T-cell (primary cell): ENCODE measurements at regions not wholly inside any gene's neighbourhood (a gene's known extent, or its start where the extent isn't known, plus 50 kb on each side); places are given as distances from the start of the nearest gene placed in this dataset.

ENCODE experiments used
- ATAC-seq, 4 experiments: fragments of 200-7000 bp in 3 of 4; fragments of 150-1000 bp in 1 of 4; cut with Tn5 transposase; replicated peaks in 1 of 4; 1 replicate in 3 of 4; 2 replicates in 1 of 4; pipeline ENCODE4 v1.10.0; 2021; ENCODE audit warnings: moderate library complexity in 3 of 4, mild to moderate bottlenecking in 2 of 4, moderate number of reproducible peaks in 1 of 4
- CTCF ChIA-PET, 2 donors: fragments of 300-600 bp; sonication (Branson Sonifier 250); formaldehyde crosslinking; loops; one replicate each; lab custom pipeline; 2022; ENCODE audit warnings: antibody characterized with exemption in 2 of 2; lab: Charles Lee
- POLR2A ChIA-PET, 2 donors: fragments of 300-600 bp; sonication (Branson Sonifier 250); formaldehyde crosslinking; loops; one replicate each; lab custom pipeline; 2022; ENCODE audit warnings: antibody characterized with exemption in 2 of 2; lab: Charles Lee
- DNase-seq, 35 experiments: peaks; one replicate each; pipeline versions ENCODE4 v3.0.0 to v3.0.0-alpha.2; 2013 to 2023
- H3K27ac ChIP-seq: one replicate; pipeline ENCODE4 v1.5.1; 2013; ENCODE audit warnings: low read length
- H3K27me3 ChIP-seq, 2 experiments: replicated peaks in 1 of 2; 1 replicate in 1 of 2; 2 replicates in 1 of 2; pipeline versions ENCODE4 v1.6.1 to v1.7.0; 2013; ENCODE audit warnings: low read length in 1 of 2, mixed read lengths in 1 of 2; ENCODE audit not compliant: control insufficient read depth in 2 of 2, insufficient read depth in 2 of 2; ENCODE audit errors: extremely low read depth in 1 of 2
- H3K36me3 ChIP-seq, 2 donors: 1 replicate in 1 of 2; 2 replicates in 1 of 2; pipeline versions ENCODE4 v1.6.1 to v1.7.0; 2013; ENCODE audit warnings: low read length in 1 of 2; ENCODE audit not compliant: control insufficient read depth in 2 of 2, insufficient read depth in 1 of 2; ENCODE audit errors: extremely low read depth in 1 of 2
- H3K4me1 ChIP-seq, 2 experiments: 1 replicate in 1 of 2; 2 replicates in 1 of 2; pipeline versions ENCODE4 v1.6.1 to v1.7.0; 2013; ENCODE audit warnings: low read length in 2 of 2, mixed read lengths in 1 of 2; ENCODE audit not compliant: insufficient read depth in 2 of 2, control insufficient read depth in 1 of 2; ENCODE audit errors: extremely low read depth in 1 of 2
- H3K4me3 ChIP-seq, 2 donors: 1 replicate in 1 of 2; 2 replicates in 1 of 2; pipeline versions ENCODE4 v1.5.1 to v1.7.0; 2013; ENCODE audit warnings: mild to moderate bottlenecking in 2 of 2, low read length in 1 of 2, moderate library complexity in 1 of 2; ENCODE audit not compliant: control insufficient read depth in 1 of 2; ENCODE audit errors: extremely low read depth in 1 of 2
- H3K9me3 ChIP-seq: 2 replicates; pipeline ENCODE4 v1.7.0; 2013
- H3K27ac Mint-ChIP-seq, 2 donors: one replicate each; pipeline ENCODE4 v1.8.0; 2020 to 2021; ENCODE audit warnings: mild to moderate bottlenecking in 2 of 2, mixed read lengths in 2 of 2
- H3K27me3 Mint-ChIP-seq, 2 donors: one replicate each; pipeline ENCODE4 v1.8.0; 2021 to 2022; ENCODE audit warnings: mixed read lengths in 2 of 2
- H3K36me3 Mint-ChIP-seq: one replicate; pipeline ENCODE4 v1.8.0; 2021; ENCODE audit warnings: mixed read lengths
- H3K4me1 Mint-ChIP-seq, 3 donors: one replicate each; pipeline ENCODE4 v1.8.0; 2020 to 2022; ENCODE audit warnings: mixed read lengths in 3 of 3, mild to moderate bottlenecking in 1 of 3
- H3K4me3 Mint-ChIP-seq, 3 donors: one replicate each; pipeline ENCODE4 v1.8.0; 2020 to 2022; ENCODE audit warnings: mild to moderate bottlenecking in 3 of 3, mixed read lengths in 3 of 3, moderate library complexity in 3 of 3
- H3K9me3 Mint-ChIP-seq, 3 donors: one replicate each; pipeline ENCODE4 v1.8.0; 2020 to 2022; ENCODE audit warnings: mixed read lengths in 3 of 3
- WGBS: methylation state at CpG from one replicate; pipeline ENCODE4 v1.1.5; 2013; ENCODE audit warnings: missing lambda C conversion rate; ENCODE audit not compliant: insufficient coverage; 5-methylcytosine and 5-hydroxymethylcytosine counted together

- H3K9me3 Mint-ChIP-seq, result peaks cover 0 to 4% (median 0%) of the 10 kb centered on the region in 3 donors
- ChIA-PET CTCF (no interaction called here), POLR2A (no interaction called here)
- DNase-seq, result no peak
- no CpG with 5 or more reads among the region's 4 CpGs for WGBS
- H3K4me3 Mint-ChIP-seq, result no peak overlapping the region
- no peaks in the 10 kb centered on the region for H3K36me3 ChIP-seq
- no peak overlapping the region for H3K4me3 ChIP-seq
- H3K27ac ChIP-seq, result no peak overlapping the region
- H3K27ac Mint-ChIP-seq, result no peak overlapping the region
- H3K27me3 ChIP-seq, result no peaks in the 10 kb centered on the region
- H3K27me3 Mint-ChIP-seq, result peaks cover 0 to 1% of the 10 kb centered on the region in 2 donors
- H3K36me3 Mint-ChIP-seq, result no peaks in the 10 kb centered on the region
- no peaks in the 10 kb centered on the region for H3K9me3 ChIP-seq
- no peak for ATAC-seq
- no peaks in the 10 kb centered on the region for H3K4me1 ChIP-seq
- H3K4me1 Mint-ChIP-seq, result no peaks in the 10 kb centered on the region
These were observed 400.1 kb upstream of the DDHD1 start for GRCh38 chr14:53553221-53553620.

GRCh38 chr14:53551862-53552261 is 398.7 kb upstream of the DDHD1 start:
- no peak for ATAC-seq

GRCh38 chr14:53550776-53551175 is 397.7 kb upstream of the DDHD1 start:
- Histone ChIP-seq H3K27me3 (no peaks in the 10 kb centered on the region), H3K4me1 (no peaks in the 10 kb centered on the region), H3K27ac (no peak overlapping the region), H3K4me3 (no peak overlapping the region), H3K36me3 (no peaks in the 10 kb centered on the region), H3K9me3 (no peaks in the 10 kb centered on the region)
- Mint-ChIP-seq H3K4me1 (no peaks in the 10 kb centered on the region), H3K36me3 (no peaks in the 10 kb centered on the region), H3K9me3 (peaks cover 0 to 4% (median 0%) of the 10 kb centered on the region in 3 donors), H3K4me3 (no peak overlapping the region), H3K27me3 (no peaks in the 10 kb centered on the region), H3K27ac (no peak overlapping the region)
- CTCF ChIA-PET, result no interaction called here
- 86% methylated on average over 1 of the region's 5 CpGs for WGBS
- POLR2A ChIA-PET, result no interaction called here
- ATAC-seq, result no peak
- no peak for DNase-seq

More at GRCh38 chr14:53551862-53552261, 398.7 kb upstream of the DDHD1 start:
- peaks cover 0 to 1% of the 10 kb centered on the region in 2 donors for H3K27me3 Mint-ChIP-seq
- ChIA-PET CTCF (no interaction called here), POLR2A (no interaction called here)
- H3K36me3 ChIP-seq, result no peaks in the 10 kb centered on the region
- H3K4me1 Mint-ChIP-seq, result no peaks in the 10 kb centered on the region
- H3K27ac ChIP-seq, result no peak overlapping the region
- no peak overlapping the region for H3K27ac Mint-ChIP-seq
- no peaks in the 10 kb centered on the region for H3K36me3 Mint-ChIP-seq
- no peaks in the 10 kb centered on the region for H3K9me3 ChIP-seq
- no peaks in the 10 kb centered on the region for H3K4me1 ChIP-seq
- H3K4me3 Mint-ChIP-seq, result no peak overlapping the region
- H3K4me3 ChIP-seq, result no peak overlapping the region
- H3K9me3 Mint-ChIP-seq, result peaks cover 0 to 4% (median 0%) of the 10 kb centered on the region in 3 donors
- DNase-seq, result no peak
- H3K27me3 ChIP-seq, result no peaks in the 10 kb centered on the region

- no peaks in the 10 kb centered on the region for H3K36me3 Mint-ChIP-seq
- H3K4me3 Mint-ChIP-seq, result no peak overlapping the region
- POLR2A ChIA-PET, result no interaction called here
These were observed 396.8 kb upstream of the DDHD1 start for GRCh38 chr14:53549956-53550355.

GRCh38 chr14:53547593-53547992 is 394.5 kb upstream of the DDHD1 start:
- 100% methylated on average over 1 of the region's 1 CpG for WGBS
- CTCF ChIA-PET, result no interaction called here

More at GRCh38 chr14:53549956-53550355, 396.8 kb upstream of the DDHD1 start:
- H3K9me3 ChIP-seq, result no peaks in the 10 kb centered on the region
- H3K27ac ChIP-seq, result no peak overlapping the region
- H3K4me3 ChIP-seq, result no peak overlapping the region
- H3K27me3 ChIP-seq, result no peaks in the 10 kb centered on the region
- WGBS, result 80% methylated on average over 1 of the region's 8 CpGs
- no peaks in the 10 kb centered on the region for H3K36me3 ChIP-seq
- H3K4me1 Mint-ChIP-seq, result no peaks in the 10 kb centered on the region
- peaks cover 0 to 4% (median 0%) of the 10 kb centered on the region in 3 donors for H3K9me3 Mint-ChIP-seq
- ATAC-seq (no peak), DNase-seq (no peak)
- no peaks in the 10 kb centered on the region for H3K4me1 ChIP-seq
- H3K27me3 Mint-ChIP-seq, result no peaks in the 10 kb centered on the region
- CTCF ChIA-PET, result no interaction called here
- no peak overlapping the region for H3K27ac Mint-ChIP-seq

GRCh38 chr14:53545217-53545616 is 392.1 kb upstream of the DDHD1 start:
- CTCF ChIA-PET, result no interaction called here
- Mint-ChIP-seq H3K4me3 (no peak overlapping the region), H3K27ac (no peak overlapping the region), H3K4me1 (no peaks in the 10 kb centered on the region), H3K36me3 (no peaks in the 10 kb centered on the region), H3K27me3 (no peaks in the 10 kb centered on the region), H3K9me3 (no peaks in the 10 kb centered on the region)
- POLR2A ChIA-PET, result no interaction called here
- no peaks in the 10 kb centered on the region for H3K27me3 ChIP-seq
- ATAC-seq (no peak), DNase-seq (no peak)
- H3K4me3 ChIP-seq, result no peak overlapping the region
- H3K27ac ChIP-seq, result no peak overlapping the region
- no peaks in the 10 kb centered on the region for H3K4me1 ChIP-seq
- no peaks in the 10 kb centered on the region for H3K36me3 ChIP-seq
- no peaks in the 10 kb centered on the region for H3K9me3 ChIP-seq

More at GRCh38 chr14:53547593-53547992, 394.5 kb upstream of the DDHD1 start:
- Histone ChIP-seq H3K4me3 (no peak overlapping the region), H3K4me1 (no peaks in the 10 kb centered on the region), H3K27me3 (no peaks in the 10 kb centered on the region), H3K27ac (no peak overlapping the region), H3K9me3 (no peaks in the 10 kb centered on the region), H3K36me3 (no peaks in the 10 kb centered on the region)
- Mint-ChIP-seq H3K27ac (no peak overlapping the region), H3K9me3 (peaks cover 0 to 4% (median 0%) of the 10 kb centered on the region in 3 donors), H3K4me1 (no peaks in the 10 kb centered on the region), H3K4me3 (no peak overlapping the region), H3K36me3 (no peaks in the 10 kb centered on the region), H3K27me3 (no peaks in the 10 kb centered on the region)
- ATAC-seq, result no peak
- POLR2A ChIA-PET, result no interaction called here
- DNase-seq, result no peak

- H3K9me3 Mint-ChIP-seq, result no peaks in the 10 kb centered on the region
These were observed 389.6 kb upstream of the DDHD1 start for GRCh38 chr14:53542732-53543131.

More at GRCh38 chr14:53542732-53543131, 389.6 kb upstream of the DDHD1 start:
- ATAC-seq, result no peak
- WGBS, result 67% methylated on average over 1 of the region's 3 CpGs
- no peak for DNase-seq
- CTCF ChIA-PET, result no interaction called here
- no peaks in the 10 kb centered on the region for H3K27me3 ChIP-seq
- H3K4me1 ChIP-seq, result no peaks in the 10 kb centered on the region
- no peaks in the 10 kb centered on the region for H3K4me1 Mint-ChIP-seq
- no peaks in the 10 kb centered on the region for H3K9me3 ChIP-seq
- H3K36me3 Mint-ChIP-seq, result no peaks in the 10 kb centered on the region
- H3K4me3 ChIP-seq, result no peak overlapping the region
- POLR2A ChIA-PET, result no interaction called here
- no peak overlapping the region for H3K4me3 Mint-ChIP-seq
- no peaks in the 10 kb centered on the region for H3K36me3 ChIP-seq
- H3K27ac ChIP-seq, result no peak overlapping the region
- no peaks in the 10 kb centered on the region for H3K27me3 Mint-ChIP-seq
- no peak overlapping the region for H3K27ac Mint-ChIP-seq
